HG03280 (cell line): ENCODE measurements at regions not wholly inside any gene's neighbourhood (a gene's known extent, or its start where the extent isn't known, plus 50 kb on each side); places are given as distances from the start of the nearest gene placed in this dataset.
"Not testable (repeated sequence)": the region's sequence is repeated elsewhere in the genome, so short reads cannot be mapped to it uniquely, and the experiment has no call there.

Experiments
- ATAC-seq: cut with Tn5 transposase; IDR thresholded peaks from one replicate; pipeline ENCODE4 v1.9.1; 2021; ENCODE audit warnings: mild to moderate bottlenecking, moderate library complexity; ENCODE audit not compliant: unreplicated experiment

GRCh38 chr7:37598824-37599223 lies 84.7 kb upstream of the GPR141 start:
- ATAC-seq: no peak

- ATAC-seq: no peak
Observed at GRCh38 chr7:37601321-37601720, 82.2 kb upstream of the GPR141 start.

- ATAC-seq: no peak
Observed at GRCh38 chr7:37604078-37604477, 79.5 kb upstream of the GPR141 start.

- not testable (repeated sequence) for ATAC-seq
Observed at GRCh38 chr7:37617406-37617805, 66.2 kb upstream of the GPR141 start.

- ATAC-seq: no peak
Observed at GRCh38 chr7:37633048-37633447, 50.5 kb upstream of the GPR141 start.
